HepG2 (cell line): ENCODE measurements at regions not wholly inside any gene's neighbourhood (a gene's known extent, or its start where the extent isn't known, plus 50 kb on each side); places are given as distances from the start of the nearest gene placed in this dataset.

Source experiments
- AKNA ChIP-seq: sonication (generic); formaldehyde crosslinking; IDR thresholded peaks from 2 replicates; pipeline ENCODE4 v1.4.0; 2020; ENCODE audit warnings: missing genetic modification reagents, borderline replicate concordance
- ATRX ChIP-seq: sonication (generic); formaldehyde crosslinking; IDR thresholded peaks from 2 replicates; pipeline ENCODE4 v1.4.0; 2020; ENCODE audit warnings: missing genetic modification reagents, borderline replicate concordance
- CBFB ChIP-seq: sonication (generic); formaldehyde crosslinking; IDR thresholded peaks from 2 replicates; pipeline ENCODE4 v1.4.0; 2020; ENCODE audit warnings: missing genetic modification reagents
- CBX1 ChIP-seq: IDR thresholded peaks from one replicate; pipeline ENCODE4 v1.6.1; 2016; ENCODE audit warnings: antibody characterized with exemption, low read depth
- CBX5 ChIP-seq: sonication (generic); formaldehyde crosslinking; IDR thresholded peaks from 2 replicates; pipeline ENCODE4 v1.4.0; 2020; ENCODE audit warnings: missing genetic modification reagents, borderline replicate concordance
- CREBL2 ChIP-seq: sonication (generic); formaldehyde crosslinking; IDR thresholded peaks from 2 replicates; pipeline ENCODE4 v1.8.1; 2023; ENCODE audit warnings: missing genetic modification reagents, mild to moderate bottlenecking, borderline replicate concordance
- CSRNP2 ChIP-seq: sonication (generic); formaldehyde crosslinking; conservative IDR thresholded peaks from 2 replicates; pipeline ENCODE4 v1.8.0; 2022; ENCODE audit warnings: low read depth, missing genetic modification reagents
- GATA4 ChIP-seq: sonication (generic); IDR thresholded peaks from 2 replicates; pipeline ENCODE4 v1.6.1; 2016; ENCODE audit warnings: antibody characterized with exemption, low read depth, borderline replicate concordance
- HOMEZ ChIP-seq: IDR thresholded peaks from 2 replicates; pipeline ENCODE4 v1.6.1; 2016; ENCODE audit warnings: low read depth
- KLF16 ChIP-seq, 2 experiments: sonication (generic) in 1 of 2; formaldehyde crosslinking in 1 of 2; IDR thresholded peaks; 2 replicates each; pipeline versions ENCODE4 v1.6.1 to v1.8.0; 2016 to 2023; ENCODE audit warnings: missing genetic modification reagents in 2 of 2, missing compliant biosample characterization in 1 of 2
- KLF6 ChIP-seq: IDR thresholded peaks from 2 replicates; pipeline ENCODE4 v1.8.0; 2016; ENCODE audit warnings: missing biosample characterization, missing genetic modification reagents
- PHF20 ChIP-seq: sonication (generic); formaldehyde crosslinking; IDR thresholded peaks from 2 replicates; pipeline ENCODE4 v1.5.0; 2020; ENCODE audit warnings: mild to moderate bottlenecking, missing genetic modification reagents
- POLR2AphosphoS2 ChIP-seq: IDR thresholded peaks from 2 replicates; pipeline ENCODE4 v1.6.1; 2011; ENCODE audit warnings: low read depth, low read length, improper control_type of control experiment
- TARDBP ChIP-seq: sonication (generic); formaldehyde crosslinking; IDR thresholded peaks from 2 replicates; pipeline ENCODE4 v1.8.0; 2022; ENCODE audit warnings: mild to moderate bottlenecking, missing genetic modification reagents
- TBX3 ChIP-seq: fragments of 450-650 bp; IDR thresholded peaks from 2 replicates; pipeline ENCODE4 v1.6.1; 2017; ENCODE audit warnings: antibody characterized with exemption, mild to moderate bottlenecking, inconsistent platforms, borderline replicate concordance
- ZBTB7A ChIP-seq: sonication (generic); formaldehyde crosslinking; IDR thresholded peaks from 2 replicates; pipeline ENCODE4 v1.8.0; 2022; ENCODE audit warnings: mild to moderate bottlenecking, missing genetic modification reagents
- ZNF280D ChIP-seq: sonication (generic); formaldehyde crosslinking; IDR thresholded peaks from 2 replicates; pipeline ENCODE4 v1.5.1; 2020; ENCODE audit warnings: mild to moderate bottlenecking, missing genetic modification reagents
- ZNF33A ChIP-seq: sonication (generic); formaldehyde crosslinking; IDR thresholded peaks from 2 replicates; pipeline ENCODE4 v1.5.1; 2020; ENCODE audit warnings: missing genetic modification reagents, mild to moderate bottlenecking, moderate library complexity, borderline replicate concordance
- ZNF383 ChIP-seq: sonication (generic); formaldehyde crosslinking; IDR thresholded peaks from 2 replicates; pipeline ENCODE4 v1.4.0; 2020; ENCODE audit warnings: missing genetic modification reagents, mild to moderate bottlenecking, borderline replicate concordance
- ZSCAN25 ChIP-seq: sonication (generic); formaldehyde crosslinking; IDR thresholded peaks from 2 replicates; pipeline ENCODE4 v1.8.0; 2022; ENCODE audit warnings: mild to moderate bottlenecking, missing genetic modification reagents

- TF ChIP-seq ZNF280D (CRISPR knock-in tag) = peak; percentile 78; the same call in 1 of the 2 replicates
- no peak for TF ChIP-seq PHF20 (CRISPR knock-in tag)
- peak; percentile 72; the same call in 1 of the 2 replicates for TF ChIP-seq CBFB (CRISPR knock-in tag)
- no peak for TF ChIP-seq CBX1
- TF ChIP-seq ZSCAN25 (CRISPR knock-in tag) = no peak
- TF ChIP-seq GATA4 = no peak; the same call in 1 of the 2 replicates
- no peak for TF ChIP-seq CREBL2 (CRISPR knock-in tag)
- peak; percentile 88 for TF ChIP-seq TARDBP (CRISPR knock-in tag)
- no peak for TF ChIP-seq POLR2AphosphoS2
- no peak for TF ChIP-seq AKNA (CRISPR knock-in tag)
- peak; percentile 81; the same call in 1 of the 2 replicates for TF ChIP-seq KLF6
- TF ChIP-seq ZNF383 = no peak
- TF ChIP-seq ATRX (CRISPR knock-in tag) = no peak
- TF ChIP-seq KLF16 (CRISPR knock-in tag; IDR thresholded peaks at IDR 0.05) = peak in 1 of 2 experiments; percentile 93; a peak in 2 of 4 replicates
- peak; percentile 98 for TF ChIP-seq HOMEZ
- TF ChIP-seq TBX3 = peak; percentile 73; the same call in 1 of the 2 replicates
- TF ChIP-seq CSRNP2 (CRISPR knock-in tag) = no peak
- no peak for TF ChIP-seq ZBTB7A (CRISPR knock-in tag)
- TF ChIP-seq ZNF33A (CRISPR knock-in tag) = no peak
- TF ChIP-seq CBX5 = peak; percentile 89
These were observed 135.2 kb downstream of the PCSK1 start (continued) for GRCh38 chr5:96297867-96298266.
